IPS-NIHi7 (cell line): ENCODE measurements at regions not wholly inside any gene's neighbourhood (a gene's known extent, or its start where the extent isn't known, plus 50 kb on each side); places are given as distances from the start of the nearest gene placed in this dataset.
"Not testable (repeated sequence)": the region's sequence is repeated elsewhere in the genome, so short reads cannot be mapped to it uniquely, and the experiment has no call there.

Experiments used
- DNase-seq: peaks from one replicate; pipeline ENCODE4 v3.0.0; 2012; ENCODE audit warnings: mixed read lengths; ENCODE audit errors: extremely low spot score

DNA sequence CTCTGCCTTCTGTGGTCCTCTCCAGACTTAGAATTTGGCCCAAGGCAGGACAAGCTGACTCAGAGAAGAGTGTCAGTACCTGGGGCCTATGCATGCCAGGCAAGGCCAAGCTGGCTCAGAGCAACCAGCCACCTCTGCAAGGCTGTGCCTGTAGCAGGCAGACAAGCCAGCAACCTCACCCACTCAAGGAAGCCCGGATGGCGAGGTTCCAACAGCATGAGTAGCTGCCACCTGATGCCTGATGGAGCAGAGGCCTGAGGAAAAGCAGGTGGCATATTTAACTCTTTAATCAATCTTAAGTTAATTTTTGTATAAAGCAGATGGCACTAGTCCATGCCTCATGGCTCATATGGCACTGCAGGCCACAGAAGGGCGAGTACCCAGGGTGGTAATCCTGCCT is 3595.8 kb upstream of the OR11H1 start:
- DNase-seq: not testable (repeated sequence)

- not testable (repeated sequence) for DNase-seq
These were observed 3559.9 kb upstream of the OR11H1 start for GRCh38 chr22:11967915-11968616.

GRCh38 chr22:11973856-11974255 is 3554.1 kb upstream of the OR11H1 start:
- peak; percentile 1 for DNase-seq
